ENCODE measurements at regions not wholly inside any gene's neighbourhood (a gene's known extent, or its start where the extent isn't known, plus 50 kb on each side); places are given as distances from the start of the nearest gene placed in this dataset.

DNA sequence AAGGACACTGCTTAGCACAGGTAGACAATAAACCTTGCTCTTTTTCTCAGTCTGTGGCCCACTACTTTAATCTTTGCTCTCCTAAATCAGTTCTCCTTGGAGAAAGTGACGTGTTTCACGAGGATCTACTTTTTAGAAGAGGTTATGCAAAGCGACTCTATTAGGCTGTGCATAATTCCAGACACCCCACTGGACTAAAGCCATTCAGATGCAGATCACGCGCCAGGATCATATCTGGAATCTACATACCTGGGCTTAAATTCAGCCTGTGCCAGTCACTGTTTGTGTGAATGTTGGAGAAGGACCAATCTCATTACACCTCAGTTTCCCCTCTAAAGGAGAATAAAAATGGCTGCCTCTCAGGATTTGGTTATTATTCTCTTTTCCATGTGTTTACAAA, 413.0 kb upstream of the MYT1L start:
- ATAC-seq = no peak
- TF ChIP-seq OSR1 (CRISPR knock-in tag; IDR thresholded peaks at IDR 0.05) (no peak), RARB (CRISPR knock-in tag; IDR thresholded peaks at IDR 0.05) (no peak), ZNF70 (CRISPR knock-in tag; IDR thresholded peaks at IDR 0.05) (no peak), ESRRG (CRISPR knock-in tag; IDR thresholded peaks at IDR 0.05) (no peak), ISL1 (CRISPR knock-in tag; IDR thresholded peaks at IDR 0.05) (no peak), PPARA (CRISPR knock-in tag; IDR thresholded peaks at IDR 0.05; ENCODE audit: borderline replicate concordance) (no peak), BACH2 (CRISPR knock-in tag; IDR thresholded peaks at IDR 0.05; ENCODE audit: borderline replicate concordance) (no peak), ZFP30 (CRISPR knock-in tag; IDR thresholded peaks at IDR 0.05) (no peak), ZNF8 (CRISPR knock-in tag; IDR thresholded peaks at IDR 0.05) (no peak), TCF4 (CRISPR knock-in tag; IDR thresholded peaks at IDR 0.05; ENCODE audit: borderline replicate concordance) (no peak), TOX (CRISPR knock-in tag; IDR thresholded peaks at IDR 0.05; ENCODE audit: borderline replicate concordance) (no peak), GLIS3 (CRISPR knock-in tag; IDR thresholded peaks at IDR 0.05) (no peak), ZC3H10 (CRISPR knock-in tag; IDR thresholded peaks at IDR 0.05) (no peak)
- TF ChIP-seq, protein P1, sequence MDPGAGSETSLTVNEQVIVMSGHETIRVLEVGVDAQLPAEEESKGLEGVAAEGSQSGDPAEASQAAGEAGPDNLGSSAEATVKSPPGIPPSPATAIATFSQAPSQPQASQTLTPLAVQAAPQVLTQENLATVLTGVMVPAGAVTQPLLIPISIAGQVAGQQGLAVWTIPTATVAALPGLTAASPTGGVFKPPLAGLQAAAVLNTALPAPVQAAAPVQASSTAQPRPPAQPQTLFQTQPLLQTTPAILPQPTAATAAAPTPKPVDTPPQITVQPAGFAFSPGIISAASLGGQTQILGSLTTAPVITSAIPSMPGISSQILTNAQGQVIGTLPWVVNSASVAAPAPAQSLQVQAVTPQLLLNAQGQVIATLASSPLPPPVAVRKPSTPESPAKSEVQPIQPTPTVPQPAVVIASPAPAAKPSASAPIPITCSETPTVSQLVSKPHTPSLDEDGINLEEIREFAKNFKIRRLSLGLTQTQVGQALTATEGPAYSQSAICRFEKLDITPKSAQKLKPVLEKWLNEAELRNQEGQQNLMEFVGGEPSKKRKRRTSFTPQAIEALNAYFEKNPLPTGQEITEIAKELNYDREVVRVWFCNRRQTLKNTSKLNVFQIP (CRISPR knock-in tag; IDR thresholded peaks at IDR 0.05; ENCODE audit: borderline replicate concordance, low read depth) = no peak
- TF ChIP-seq, protein P2, sequence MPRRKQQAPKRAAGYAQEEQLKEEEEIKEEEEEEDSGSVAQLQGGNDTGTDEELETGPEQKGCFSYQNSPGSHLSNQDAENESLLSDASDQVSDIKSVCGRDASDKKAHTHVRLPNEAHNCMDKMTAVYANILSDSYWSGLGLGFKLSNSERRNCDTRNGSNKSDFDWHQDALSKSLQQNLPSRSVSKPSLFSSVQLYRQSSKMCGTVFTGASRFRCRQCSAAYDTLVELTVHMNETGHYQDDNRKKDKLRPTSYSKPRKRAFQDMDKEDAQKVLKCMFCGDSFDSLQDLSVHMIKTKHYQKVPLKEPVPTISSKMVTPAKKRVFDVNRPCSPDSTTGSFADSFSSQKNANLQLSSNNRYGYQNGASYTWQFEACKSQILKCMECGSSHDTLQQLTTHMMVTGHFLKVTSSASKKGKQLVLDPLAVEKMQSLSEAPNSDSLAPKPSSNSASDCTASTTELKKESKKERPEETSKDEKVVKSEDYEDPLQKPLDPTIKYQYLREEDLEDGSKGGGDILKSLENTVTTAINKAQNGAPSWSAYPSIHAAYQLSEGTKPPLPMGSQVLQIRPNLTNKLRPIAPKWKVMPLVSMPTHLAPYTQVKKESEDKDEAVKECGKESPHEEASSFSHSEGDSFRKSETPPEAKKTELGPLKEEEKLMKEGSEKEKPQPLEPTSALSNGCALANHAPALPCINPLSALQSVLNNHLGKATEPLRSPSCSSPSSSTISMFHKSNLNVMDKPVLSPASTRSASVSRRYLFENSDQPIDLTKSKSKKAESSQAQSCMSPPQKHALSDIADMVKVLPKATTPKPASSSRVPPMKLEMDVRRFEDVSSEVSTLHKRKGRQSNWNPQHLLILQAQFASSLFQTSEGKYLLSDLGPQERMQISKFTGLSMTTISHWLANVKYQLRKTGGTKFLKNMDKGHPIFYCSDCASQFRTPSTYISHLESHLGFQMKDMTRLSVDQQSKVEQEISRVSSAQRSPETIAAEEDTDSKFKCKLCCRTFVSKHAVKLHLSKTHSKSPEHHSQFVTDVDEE (CRISPR knock-in tag; IDR thresholded peaks at IDR 0.05) = no peak
- TF ChIP-seq, protein P3, sequence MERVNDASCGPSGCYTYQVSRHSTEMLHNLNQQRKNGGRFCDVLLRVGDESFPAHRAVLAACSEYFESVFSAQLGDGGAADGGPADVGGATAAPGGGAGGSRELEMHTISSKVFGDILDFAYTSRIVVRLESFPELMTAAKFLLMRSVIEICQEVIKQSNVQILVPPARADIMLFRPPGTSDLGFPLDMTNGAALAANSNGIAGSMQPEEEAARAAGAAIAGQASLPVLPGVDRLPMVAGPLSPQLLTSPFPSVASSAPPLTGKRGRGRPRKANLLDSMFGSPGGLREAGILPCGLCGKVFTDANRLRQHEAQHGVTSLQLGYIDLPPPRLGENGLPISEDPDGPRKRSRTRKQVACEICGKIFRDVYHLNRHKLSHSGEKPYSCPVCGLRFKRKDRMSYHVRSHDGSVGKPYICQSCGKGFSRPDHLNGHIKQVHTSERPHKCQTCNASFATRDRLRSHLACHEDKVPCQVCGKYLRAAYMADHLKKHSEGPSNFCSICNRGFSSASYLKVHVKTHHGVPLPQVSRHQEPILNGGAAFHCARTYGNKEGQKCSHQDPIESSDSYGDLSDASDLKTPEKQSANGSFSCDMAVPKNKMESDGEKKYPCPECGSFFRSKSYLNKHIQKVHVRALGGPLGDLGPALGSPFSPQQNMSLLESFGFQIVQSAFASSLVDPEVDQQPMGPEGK (CRISPR knock-in tag; IDR thresholded peaks at IDR 0.05; ENCODE audit: borderline replicate concordance) = no peak
- TF ChIP-seq, protein P4, sequence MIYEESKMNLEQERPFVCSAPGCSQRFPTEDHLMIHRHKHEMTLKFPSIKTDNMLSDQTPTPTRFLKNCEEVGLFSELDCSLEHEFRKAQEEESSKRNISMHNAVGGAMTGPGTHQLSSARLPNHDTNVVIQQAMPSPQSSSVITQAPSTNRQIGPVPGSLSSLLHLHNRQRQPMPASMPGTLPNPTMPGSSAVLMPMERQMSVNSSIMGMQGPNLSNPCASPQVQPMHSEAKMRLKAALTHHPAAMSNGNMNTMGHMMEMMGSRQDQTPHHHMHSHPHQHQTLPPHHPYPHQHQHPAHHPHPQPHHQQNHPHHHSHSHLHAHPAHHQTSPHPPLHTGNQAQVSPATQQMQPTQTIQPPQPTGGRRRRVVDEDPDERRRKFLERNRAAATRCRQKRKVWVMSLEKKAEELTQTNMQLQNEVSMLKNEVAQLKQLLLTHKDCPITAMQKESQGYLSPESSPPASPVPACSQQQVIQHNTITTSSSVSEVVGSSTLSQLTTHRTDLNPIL (CRISPR knock-in tag; IDR thresholded peaks at IDR 0.05; ENCODE audit: low read depth) = no peak
- TF ChIP-seq, protein P5, sequence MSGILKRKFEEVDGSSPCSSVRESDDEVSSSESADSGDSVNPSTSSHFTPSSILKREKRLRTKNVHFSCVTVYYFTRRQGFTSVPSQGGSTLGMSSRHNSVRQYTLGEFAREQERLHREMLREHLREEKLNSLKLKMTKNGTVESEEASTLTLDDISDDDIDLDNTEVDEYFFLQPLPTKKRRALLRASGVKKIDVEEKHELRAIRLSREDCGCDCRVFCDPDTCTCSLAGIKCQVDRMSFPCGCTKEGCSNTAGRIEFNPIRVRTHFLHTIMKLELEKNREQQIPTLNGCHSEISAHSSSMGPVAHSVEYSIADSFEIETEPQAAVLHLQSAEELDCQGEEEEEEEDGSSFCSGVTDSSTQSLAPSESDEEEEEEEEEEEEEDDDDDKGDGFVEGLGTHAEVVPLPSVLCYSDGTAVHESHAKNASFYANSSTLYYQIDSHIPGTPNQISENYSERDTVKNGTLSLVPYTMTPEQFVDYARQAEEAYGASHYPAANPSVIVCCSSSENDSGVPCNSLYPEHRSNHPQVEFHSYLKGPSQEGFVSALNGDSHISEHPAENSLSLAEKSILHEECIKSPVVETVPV (CRISPR knock-in tag; IDR thresholded peaks at IDR 0.05) = no peak

DNA sequence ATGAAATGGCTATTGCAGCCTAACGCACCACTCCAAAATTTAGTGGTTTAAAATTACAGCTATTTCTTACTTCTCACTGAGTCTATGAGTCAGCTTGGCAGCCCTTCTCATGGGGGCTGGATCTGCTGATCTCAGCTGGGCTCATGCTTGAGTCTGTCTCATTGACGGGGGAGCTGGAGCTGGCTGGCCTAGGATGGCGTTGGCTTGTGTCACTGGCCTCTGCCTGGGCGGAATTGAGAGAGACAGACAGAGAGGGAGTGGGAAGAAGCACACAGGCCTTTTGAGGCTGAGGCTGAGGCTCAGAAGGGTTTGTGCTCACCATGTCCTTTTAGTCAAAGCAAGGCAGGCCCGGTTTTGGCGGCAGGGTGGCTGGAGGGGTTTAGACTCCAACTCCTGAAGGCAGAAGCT, 412.1 kb upstream of the MYT1L start:
- no peak for ATAC-seq
- no peak for TF ChIP-seq ARNTL (CRISPR knock-in tag; IDR thresholded peaks at IDR 0.05; ENCODE audit: borderline replicate concordance, low read depth)
- TF ChIP-seq, protein P5 (CRISPR knock-in tag; IDR thresholded peaks at IDR 0.05) = no peak
- TF ChIP-seq, protein P1 (CRISPR knock-in tag; IDR thresholded peaks at IDR 0.05; ENCODE audit: borderline replicate concordance, low read depth) = no peak
- TF ChIP-seq TCF4 (CRISPR knock-in tag; IDR thresholded peaks at IDR 0.05; ENCODE audit: borderline replicate concordance) = no peak
- TF ChIP-seq ISL1 (CRISPR knock-in tag; IDR thresholded peaks at IDR 0.05) = no peak
- TF ChIP-seq ZC3H10 (CRISPR knock-in tag; IDR thresholded peaks at IDR 0.05) = no peak
- no peak for TF ChIP-seq ZNF8 (CRISPR knock-in tag; IDR thresholded peaks at IDR 0.05)
- no peak for TF ChIP-seq ESRRG (CRISPR knock-in tag; IDR thresholded peaks at IDR 0.05)
- TF ChIP-seq TOX (CRISPR knock-in tag; IDR thresholded peaks at IDR 0.05; ENCODE audit: borderline replicate concordance) = no peak
- TF ChIP-seq PPARA (CRISPR knock-in tag; IDR thresholded peaks at IDR 0.05; ENCODE audit: borderline replicate concordance) = no peak
- no peak for TF ChIP-seq ZFP30 (CRISPR knock-in tag; IDR thresholded peaks at IDR 0.05)
- TF ChIP-seq GLIS3 (CRISPR knock-in tag; IDR thresholded peaks at IDR 0.05) = no peak
- TF ChIP-seq, protein P3 (CRISPR knock-in tag; IDR thresholded peaks at IDR 0.05; ENCODE audit: borderline replicate concordance) = no peak
- no peak for TF ChIP-seq OSR1 (CRISPR knock-in tag; IDR thresholded peaks at IDR 0.05)
- no peak for TF ChIP-seq RARB (CRISPR knock-in tag; IDR thresholded peaks at IDR 0.05)
- TF ChIP-seq, protein P4 (CRISPR knock-in tag; IDR thresholded peaks at IDR 0.05; ENCODE audit: low read depth) = no peak
- TF ChIP-seq BACH2 (CRISPR knock-in tag; IDR thresholded peaks at IDR 0.05; ENCODE audit: borderline replicate concordance) = no peak
- TF ChIP-seq ZNF565 (CRISPR knock-in tag; conservative IDR thresholded peaks at IDR 0.05; ENCODE audit: low read depth) = no peak
- TF ChIP-seq ZFP3 (CRISPR knock-in tag; IDR thresholded peaks at IDR 0.05) = no peak
- TF ChIP-seq CSDC2 (CRISPR knock-in tag; IDR thresholded peaks at IDR 0.05) = no peak

Measured in SK-N-SH treated with all-trans-retinoic acid at 6 μM for 48 hours (cell line).